CD14-positive monocyte (primary cell): ENCODE measurements at regions not wholly inside any gene's neighbourhood (a gene's known extent, or its start where the extent isn't known, plus 50 kb on each side); places are given as distances from the start of the nearest gene placed in this dataset.

ENCODE experiments used
- DNase-seq, 3 donors: peaks; one replicate each; pipeline ENCODE4 v3.0.0-alpha.2; 2011 to 2022
- H2AFZ ChIP-seq: 2 replicates; pipeline ENCODE4 v1.6.0; 2012; ENCODE audit warnings: mild to moderate bottlenecking, low read depth, low read length, inconsistent platforms; ENCODE audit not compliant: insufficient read depth, poor library complexity, severe bottlenecking
- H3K27ac ChIP-seq, 2 donors: 1 replicate in 1 of 2; 2 replicates in 1 of 2; pipeline ENCODE4 v1.5.1; 2012 to 2013; ENCODE audit warnings: low read length in 2 of 2, control low read depth in 1 of 2, inconsistent platforms in 1 of 2, low read depth in 1 of 2, mild to moderate bottlenecking in 1 of 2
- H3K27me3 ChIP-seq, 2 donors: one replicate each; pipeline versions ENCODE4 v1.6.0 to v1.6.1; 2011 to 2013; ENCODE audit warnings: low read length in 2 of 2; ENCODE audit not compliant: control insufficient read depth in 2 of 2, insufficient read depth in 2 of 2
- H3K36me3 ChIP-seq, 2 donors: replicated peaks in 1 of 2; 1 replicate in 1 of 2; 2 replicates in 1 of 2; pipeline versions ENCODE4 v1.5.1 to v1.6.1; 2012 to 2013; ENCODE audit warnings: low read length in 2 of 2, control low read depth in 1 of 2, inconsistent platforms in 1 of 2, mild to moderate bottlenecking in 1 of 2; ENCODE audit not compliant: insufficient read depth in 2 of 2, control insufficient read depth in 1 of 2
- H3K4me1 ChIP-seq, 2 donors: 1 replicate in 1 of 2; 2 replicates in 1 of 2; pipeline versions ENCODE4 v1.5.1 to v1.6.1; 2012 to 2013; ENCODE audit warnings: low read length in 2 of 2, control low read depth in 1 of 2, inconsistent platforms in 1 of 2, mild to moderate bottlenecking in 1 of 2, moderate library complexity in 1 of 2; ENCODE audit not compliant: insufficient read depth in 2 of 2, control insufficient read depth in 1 of 2
- H3K4me2 ChIP-seq: replicated peaks from 2 replicates; pipeline ENCODE3; 2012; ENCODE audit warnings: low read length, moderate library complexity, mild to moderate bottlenecking; ENCODE audit not compliant: poor library complexity, severe bottlenecking; ENCODE audit errors: extremely low read depth
- H3K4me3 ChIP-seq, 3 experiments: fragments of 200-600 bp in 1 of 3; sonication (generic) in 1 of 3; replicated peaks in 1 of 3; 1 replicate in 2 of 3; 2 replicates in 1 of 3; pipeline ENCODE4 v1.5.1; 2011 to 2013; ENCODE audit warnings: low read length in 3 of 3, mild to moderate bottlenecking in 3 of 3, control low read depth in 2 of 3, low read depth in 2 of 3, inconsistent platforms in 1 of 3, moderate library complexity in 1 of 3
- H3K79me2 ChIP-seq: 2 replicates; pipeline ENCODE4 v1.6.0; 2012; ENCODE audit warnings: mild to moderate bottlenecking, control low read depth, inconsistent platforms, low read length, moderate library complexity; ENCODE audit not compliant: insufficient read depth
- H3K9ac ChIP-seq: 2 replicates; pipeline ENCODE4 v1.6.0; 2017; ENCODE audit warnings: low read length, mild to moderate bottlenecking; ENCODE audit not compliant: insufficient read depth, poor library complexity, severe bottlenecking
- H3K9me3 ChIP-seq, 2 donors: replicated peaks in 1 of 2; 1 replicate in 1 of 2; 2 replicates in 1 of 2; pipeline versions ENCODE4 v1.5.1 to v1.6.1; 2012 to 2013; ENCODE audit warnings: low read length in 2 of 2, control low read depth in 1 of 2; ENCODE audit not compliant: control insufficient read depth in 1 of 2, insufficient read depth in 1 of 2
- H4K20me1 ChIP-seq: 2 replicates; pipeline ENCODE4 v1.6.0; 2012; ENCODE audit warnings: mild to moderate bottlenecking, low read length, control low read depth, moderate library complexity; ENCODE audit not compliant: insufficient read depth
- H3K27ac Mint-ChIP-seq, 7 donors: one replicate each; pipeline ENCODE4 v1.8.0; 2020; ENCODE audit warnings: mild to moderate bottlenecking in 7 of 7, mixed read lengths in 7 of 7, moderate library complexity in 6 of 7, inconsistent platforms in 2 of 7
- H3K27me3 Mint-ChIP-seq, 3 donors: one replicate each; pipeline ENCODE4 v1.8.0; 2021 to 2022; ENCODE audit warnings: low read depth in 3 of 3, mild to moderate bottlenecking in 3 of 3, mixed read lengths in 3 of 3, moderate library complexity in 3 of 3, inconsistent platforms in 1 of 3
- H3K36me3 Mint-ChIP-seq, 2 donors: one replicate each; pipeline ENCODE4 v1.8.0; 2020; ENCODE audit warnings: mixed read lengths in 2 of 2, inconsistent platforms in 1 of 2, mild to moderate bottlenecking in 1 of 2
- H3K4me1 Mint-ChIP-seq: one replicate; pipeline ENCODE4 v1.8.0; 2020; ENCODE audit warnings: mild to moderate bottlenecking, mixed read lengths
- H3K4me3 Mint-ChIP-seq, 2 donors: one replicate each; pipeline ENCODE4 v1.8.0; 2020; ENCODE audit warnings: mild to moderate bottlenecking in 2 of 2, mixed read lengths in 2 of 2, moderate library complexity in 1 of 2
- H3K9me3 Mint-ChIP-seq, 7 donors: one replicate each; pipeline ENCODE4 v1.8.0; 2020 to 2022; ENCODE audit warnings: mixed read lengths in 7 of 7, mild to moderate bottlenecking in 6 of 7, moderate library complexity in 6 of 7, inconsistent platforms in 2 of 7
- WGBS: methylation state at CpG from one replicate; pipeline ENCODE4 v1.1.5; 2013; ENCODE audit warnings: missing lambda C conversion rate; ENCODE audit not compliant: insufficient coverage; 5-methylcytosine and 5-hydroxymethylcytosine counted together
- intact Hi-C, 2 donors: fragments of 100-400 bp; cut with micrococcal nuclease; formaldehyde crosslinking; loops; one replicate each; pipeline versions ENCODE4 v1.15.0 to v1.15.1; 2023
- TF ChIP-seq, protein P1 (sequence below): fragments of 200-600 bp; IDR thresholded peaks from one replicate; pipeline ENCODE4 v1.8.0; 2022; ENCODE audit warnings: antibody characterized with exemption, mild to moderate bottlenecking

DNA sequence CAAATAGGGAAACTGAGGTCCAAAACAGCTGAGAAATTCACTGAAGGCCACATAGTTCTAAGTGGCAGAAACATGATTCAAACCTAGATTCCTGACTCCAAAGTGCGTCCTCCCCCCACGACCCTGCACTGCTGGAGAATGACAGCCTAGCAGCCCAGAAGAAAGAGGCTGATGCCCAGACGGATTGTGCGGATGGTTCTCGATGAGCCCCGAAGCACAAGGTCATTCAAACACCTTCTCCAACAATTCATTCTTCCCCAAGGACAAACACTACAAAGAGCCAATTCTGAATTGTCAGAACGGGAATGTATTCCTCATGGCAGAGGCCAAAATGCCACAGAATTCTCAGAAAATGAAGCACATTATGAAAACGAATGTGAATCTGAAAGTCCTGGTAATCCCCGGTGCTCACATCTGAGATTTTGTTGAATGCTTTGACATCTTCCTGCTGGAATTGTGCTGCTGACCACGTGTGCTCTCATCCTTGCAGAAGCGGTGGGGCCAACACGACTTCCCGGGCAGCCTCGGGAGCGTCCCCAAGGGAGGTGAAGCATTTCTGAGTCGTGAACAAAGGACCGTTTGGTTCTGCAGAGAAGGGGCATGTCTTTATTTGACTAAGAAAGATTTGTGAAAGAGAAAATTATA is 337.0 kb downstream of the EIPR1 start:
- peaks cover 7 to 32% of the 10 kb centered on the region in 2 donors for H3K9me3 ChIP-seq
- TF ChIP-seq, protein P1, sequence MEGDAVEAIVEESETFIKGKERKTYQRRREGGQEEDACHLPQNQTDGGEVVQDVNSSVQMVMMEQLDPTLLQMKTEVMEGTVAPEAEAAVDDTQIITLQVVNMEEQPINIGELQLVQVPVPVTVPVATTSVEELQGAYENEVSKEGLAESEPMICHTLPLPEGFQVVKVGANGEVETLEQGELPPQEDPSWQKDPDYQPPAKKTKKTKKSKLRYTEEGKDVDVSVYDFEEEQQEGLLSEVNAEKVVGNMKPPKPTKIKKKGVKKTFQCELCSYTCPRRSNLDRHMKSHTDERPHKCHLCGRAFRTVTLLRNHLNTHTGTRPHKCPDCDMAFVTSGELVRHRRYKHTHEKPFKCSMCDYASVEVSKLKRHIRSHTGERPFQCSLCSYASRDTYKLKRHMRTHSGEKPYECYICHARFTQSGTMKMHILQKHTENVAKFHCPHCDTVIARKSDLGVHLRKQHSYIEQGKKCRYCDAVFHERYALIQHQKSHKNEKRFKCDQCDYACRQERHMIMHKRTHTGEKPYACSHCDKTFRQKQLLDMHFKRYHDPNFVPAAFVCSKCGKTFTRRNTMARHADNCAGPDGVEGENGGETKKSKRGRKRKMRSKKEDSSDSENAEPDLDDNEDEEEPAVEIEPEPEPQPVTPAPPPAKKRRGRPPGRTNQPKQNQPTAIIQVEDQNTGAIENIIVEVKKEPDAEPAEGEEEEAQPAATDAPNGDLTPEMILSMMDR: no peak
- H2AFZ ChIP-seq: no peak overlapping the region
- H3K4me2 ChIP-seq: no peak overlapping the region
- no peaks in the 10 kb centered on the region for H3K36me3 Mint-ChIP-seq
- H3K79me2 ChIP-seq: no peaks in the 10 kb centered on the region
- no peak overlapping the region for H3K9ac ChIP-seq
- peak overlapping the region in 1 of 7 donors; percentile 24 for H3K27ac Mint-ChIP-seq
- no peak overlapping the region for H3K27ac ChIP-seq
- H3K27me3 Mint-ChIP-seq: peaks cover 0 to 2% (median 0%) of the 10 kb centered on the region in 3 donors
- no peaks in the 10 kb centered on the region for H4K20me1 ChIP-seq
- intact Hi-C loops: no loop called here
- no peaks in the 10 kb centered on the region for H3K36me3 ChIP-seq
- no peaks in the 10 kb centered on the region for H3K4me1 Mint-ChIP-seq
- no peaks in the 10 kb centered on the region for H3K27me3 ChIP-seq
- no peak overlapping the region for H3K4me3 ChIP-seq
- no peaks in the 10 kb centered on the region for H3K4me1 ChIP-seq
- WGBS: 91% methylated on average over 10 of the region's 17 CpGs
- DNase-seq: no peak
- H3K9me3 Mint-ChIP-seq: peaks cover 3 to 29% (median 13%) of the 10 kb centered on the region in 7 donors
- H3K4me3 Mint-ChIP-seq: no peak overlapping the region

DNA sequence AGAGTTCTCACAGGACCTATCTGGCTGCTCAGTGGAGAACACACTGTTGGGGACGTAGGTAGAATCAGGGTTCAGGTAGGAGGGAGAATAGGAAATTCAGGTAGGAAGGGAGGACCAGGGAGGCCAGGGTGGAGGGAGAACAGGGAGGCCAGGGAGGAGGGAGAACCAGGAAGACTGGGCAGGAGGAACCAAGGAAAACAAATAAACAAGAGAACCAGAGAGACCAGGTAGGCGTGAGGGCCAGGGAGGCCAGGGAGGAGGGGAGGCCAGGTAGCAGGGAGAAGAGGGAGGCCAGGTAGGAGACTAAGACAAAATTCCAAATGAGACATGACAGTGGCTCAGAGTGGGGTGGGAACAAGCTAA is 337.6 kb downstream of the EIPR1 start:
- Histone ChIP-seq H3K27ac (no peak overlapping the region), H3K4me1 (no peaks in the 10 kb centered on the region), H4K20me1 (no peaks in the 10 kb centered on the region), H3K27me3 (no peaks in the 10 kb centered on the region), H3K36me3 (no peaks in the 10 kb centered on the region), H2AFZ (no peak overlapping the region), H3K4me2 (no peak overlapping the region), H3K9me3 (peaks cover 7 to 32% of the 10 kb centered on the region in 2 donors), H3K9ac (no peak overlapping the region), H3K4me3 (no peak overlapping the region), H3K79me2 (no peaks in the 10 kb centered on the region)
- peaks cover 3 to 29% (median 14%) of the 10 kb centered on the region in 7 donors for H3K9me3 Mint-ChIP-seq
- no peaks in the 10 kb centered on the region for H3K36me3 Mint-ChIP-seq
- H3K4me1 Mint-ChIP-seq: no peaks in the 10 kb centered on the region
- intact Hi-C loops: no loop called here
- H3K27me3 Mint-ChIP-seq: peaks cover 0 to 2% (median 0%) of the 10 kb centered on the region in 3 donors
- WGBS: 78% methylated on average over 2 of the region's 2 CpGs
- TF ChIP-seq, protein P1: no peak
- no peak overlapping the region for H3K27ac Mint-ChIP-seq
- no peak overlapping the region for H3K4me3 Mint-ChIP-seq
- no peak for DNase-seq
